MM.1S (cell line): ENCODE measurements at regions not wholly inside any gene's neighbourhood (a gene's known extent, or its start where the extent isn't known, plus 50 kb on each side); places are given as distances from the start of the nearest gene placed in this dataset.

Experiments used
- EZH2 ChIP-seq: fragments of 300-600 bp; sonication (generic); optimal IDR thresholded peaks from 2 replicates; pipeline ENCODE3; 2017; ENCODE audit warnings: low read depth, mild to moderate bottlenecking, antibody characterized with exemption, low read length, mixed read lengths
- EZH2phosphoT487 ChIP-seq: fragments of 300-600 bp; sonication (generic); IDR thresholded peaks from 2 replicates; pipeline ENCODE4 v1.6.1; 2018; ENCODE audit warnings: antibody characterized with exemption, low read length
- TF ChIP-seq, protein P1 (sequence below): fragments of 300-600 bp; sonication (generic); IDR thresholded peaks from 2 replicates; pipeline ENCODE4 v1.5.1; 2016; ENCODE audit warnings: antibody characterized with exemption, low read length, mixed read lengths

DNA sequence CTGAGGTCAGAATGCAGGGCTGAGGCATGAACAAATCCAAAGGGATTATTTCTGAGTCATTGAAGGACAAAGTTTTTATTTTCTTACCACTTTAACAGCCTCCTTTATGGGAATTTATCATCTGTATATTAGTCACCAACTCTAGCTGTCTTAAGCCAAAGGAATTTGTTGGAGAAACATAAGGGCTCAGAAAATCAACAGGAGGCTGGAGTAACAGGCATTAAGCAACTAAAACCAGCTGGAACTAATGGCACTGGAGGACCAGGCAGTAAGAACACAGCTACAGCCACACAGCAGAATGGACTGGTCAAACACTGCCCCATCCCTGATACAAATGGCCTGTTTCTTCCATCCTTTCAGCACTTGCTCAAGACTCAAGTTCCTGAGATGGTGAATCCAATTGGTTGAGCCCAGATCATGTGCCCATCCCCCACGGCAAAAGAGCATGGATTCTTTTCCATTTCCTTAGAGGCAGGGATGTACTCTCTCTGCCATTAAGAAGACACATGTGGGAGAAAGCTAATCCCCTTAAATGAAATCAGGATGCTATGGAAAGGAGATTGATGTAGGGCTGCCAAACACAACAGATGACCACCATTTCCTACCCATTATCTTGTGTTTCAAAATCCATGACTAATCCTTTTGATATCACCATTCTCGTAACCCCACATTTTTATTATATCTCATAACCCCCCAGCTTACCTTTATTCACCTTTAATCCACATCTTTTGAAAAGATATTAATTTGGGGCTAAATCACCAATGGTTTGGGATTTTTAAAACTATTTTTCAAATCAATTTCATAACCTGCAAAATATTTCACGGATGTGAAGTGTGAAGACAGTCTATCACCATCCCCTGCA, 157.0 kb upstream of the FNDC3A start:
- TF ChIP-seq, protein P1, sequence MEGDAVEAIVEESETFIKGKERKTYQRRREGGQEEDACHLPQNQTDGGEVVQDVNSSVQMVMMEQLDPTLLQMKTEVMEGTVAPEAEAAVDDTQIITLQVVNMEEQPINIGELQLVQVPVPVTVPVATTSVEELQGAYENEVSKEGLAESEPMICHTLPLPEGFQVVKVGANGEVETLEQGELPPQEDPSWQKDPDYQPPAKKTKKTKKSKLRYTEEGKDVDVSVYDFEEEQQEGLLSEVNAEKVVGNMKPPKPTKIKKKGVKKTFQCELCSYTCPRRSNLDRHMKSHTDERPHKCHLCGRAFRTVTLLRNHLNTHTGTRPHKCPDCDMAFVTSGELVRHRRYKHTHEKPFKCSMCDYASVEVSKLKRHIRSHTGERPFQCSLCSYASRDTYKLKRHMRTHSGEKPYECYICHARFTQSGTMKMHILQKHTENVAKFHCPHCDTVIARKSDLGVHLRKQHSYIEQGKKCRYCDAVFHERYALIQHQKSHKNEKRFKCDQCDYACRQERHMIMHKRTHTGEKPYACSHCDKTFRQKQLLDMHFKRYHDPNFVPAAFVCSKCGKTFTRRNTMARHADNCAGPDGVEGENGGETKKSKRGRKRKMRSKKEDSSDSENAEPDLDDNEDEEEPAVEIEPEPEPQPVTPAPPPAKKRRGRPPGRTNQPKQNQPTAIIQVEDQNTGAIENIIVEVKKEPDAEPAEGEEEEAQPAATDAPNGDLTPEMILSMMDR: no peak
- TF ChIP-seq EZH2phosphoT487 (no peak), EZH2 (no peak)
